SK-N-SH (cell line): ENCODE measurements at regions not wholly inside any gene's neighbourhood (a gene's known extent, or its start where the extent isn't known, plus 50 kb on each side); places are given as distances from the start of the nearest gene placed in this dataset.

Experiments used
- CTCF ChIA-PET: fragments of 300-600, 350-600 bp; formaldehyde crosslinking; extraction: SDS; loops from one replicate; lab custom pipeline; 2021; lab: Yijun Ruan, JAX
- POLR2A ChIA-PET: fragments of 350-600 bp; sonication (Branson Sonifier 250); formaldehyde crosslinking; extraction: SDS; loops from one replicate; lab custom pipeline; 2020; ENCODE audit warnings: antibody characterized with exemption, inconsistent platforms; lab: Yijun Ruan, JAX
- DNase-seq: peaks from one replicate; pipeline ENCODE4 v3.0.0; 2012
- H2AFZ ChIP-seq: fragments of 200-600 bp; sonication (generic); 2 replicates; pipeline ENCODE4 v1.8.1; 2016; ENCODE audit warnings: antibody characterized with exemption, mild to moderate bottlenecking, low read depth
- H3F3A ChIP-seq: fragments of 200-600 bp; sonication (generic); replicated peaks from 2 replicates; pipeline ENCODE3; 2016; ENCODE audit warnings: antibody characterized with exemption, mild to moderate bottlenecking; ENCODE audit not compliant: insufficient read depth
- H3K27ac ChIP-seq, 2 experiments: fragments of 200-500 bp in 1 of 2; fragments of 200-600 bp in 1 of 2; sonication (Bioruptor generic) in 1 of 2; sonication (generic), shearing (Covaris generic) in 1 of 2; 2 replicates each; pipeline versions ENCODE4 v1.5.1 to v1.6.1; 2014 to 2016; ENCODE audit warnings: low read depth in 2 of 2, inconsistent platforms in 1 of 2, low read length in 1 of 2, mild to moderate bottlenecking in 1 of 2, mixed read lengths in 1 of 2
- H3K27me3 ChIP-seq: fragments of 200-600 bp; sonication (generic), shearing (Covaris generic); 2 replicates; pipeline ENCODE4 v1.6.1; 2016; ENCODE audit warnings: mixed run types; ENCODE audit not compliant: insufficient read depth
- H3K36me3 ChIP-seq, 2 experiments: fragments of 200-500 bp in 1 of 2; fragments of 200-600 bp in 1 of 2; sonication (Bioruptor generic) in 1 of 2; sonication (generic) in 1 of 2; replicated peaks in 1 of 2; 2 replicates each; pipeline versions ENCODE3 to v1.5.1; 2014 to 2016; ENCODE audit warnings: low read length in 1 of 2, mild to moderate bottlenecking in 1 of 2; ENCODE audit not compliant: insufficient read depth in 2 of 2, control insufficient read depth in 1 of 2
- H3K4me1 ChIP-seq, 2 experiments: fragments of 200-500 bp in 1 of 2; fragments of 200-600 bp in 1 of 2; sonication (Bioruptor generic) in 1 of 2; sonication (generic), shearing (Covaris generic) in 1 of 2; 2 replicates each; pipeline versions ENCODE4 v1.5.1 to v1.6.1; 2014 to 2016; ENCODE audit warnings: low read depth in 1 of 2, low read length in 1 of 2, mixed run types in 1 of 2; ENCODE audit not compliant: insufficient read depth in 2 of 2, control insufficient read depth in 1 of 2
- H3K4me2 ChIP-seq: fragments of 200-600 bp; sonication (generic), shearing (Covaris generic); 2 replicates; pipeline ENCODE4 v1.6.1; 2017; ENCODE audit warnings: mixed run types
- H3K4me3 ChIP-seq, 2 experiments: fragments of 200-500 bp in 1 of 2; fragments of 200-600 bp in 1 of 2; sonication (Bioruptor generic) in 1 of 2; sonication (generic), shearing (Covaris generic) in 1 of 2; 2 replicates each; pipeline versions ENCODE4 v1.5.1 to v1.8.1; 2014 to 2016; ENCODE audit warnings: low read depth in 2 of 2, inconsistent platforms in 1 of 2, low read length in 1 of 2, mild to moderate bottlenecking in 1 of 2, mixed read lengths in 1 of 2, moderate library complexity in 1 of 2
- H3K79me2 ChIP-seq: fragments of 200-600 bp; sonication (generic); 2 replicates; pipeline ENCODE4 v1.8.1; 2017; ENCODE audit warnings: mild to moderate bottlenecking; ENCODE audit not compliant: insufficient read depth
- H3K9ac ChIP-seq: fragments of 200-600 bp; sonication (generic); 2 replicates; pipeline ENCODE4 v1.6.1; 2017; ENCODE audit warnings: mixed run types
- H3K9me2 ChIP-seq: fragments of 200-600 bp; sonication (generic); 2 replicates; pipeline ENCODE4 v1.6.1; 2017; ENCODE audit warnings: mixed run types
- H3K9me3 ChIP-seq: fragments of 200-600 bp; sonication (generic); 2 replicates; pipeline ENCODE4 v1.6.1; 2017; ENCODE audit warnings: mixed run types, mild to moderate bottlenecking, moderate library complexity
- H4K20me1 ChIP-seq: fragments of 200-600 bp; sonication (generic); 2 replicates; pipeline ENCODE4 v1.6.1; 2017; ENCODE audit warnings: mild to moderate bottlenecking, mixed run types; ENCODE audit not compliant: insufficient read depth
- CHD2 ChIP-seq: fragments of 150-350 bp; IDR thresholded peaks from 2 replicates; pipeline ENCODE4 v1.6.1; 2018; ENCODE audit warnings: low read length; ENCODE audit not compliant: partially characterized antibody
- ELF1 ChIP-seq: IDR thresholded peaks from 2 replicates; pipeline ENCODE4 v1.4.0; 2012
- EP300 ChIP-seq, 2 experiments: IDR thresholded peaks; 2 replicates each; pipeline versions ENCODE4 v1.4.0 to v1.6.1; 2012; ENCODE audit warnings: borderline replicate concordance in 1 of 2, low read depth in 1 of 2, low read length in 1 of 2
- FOSL2 ChIP-seq: IDR thresholded peaks from 2 replicates; pipeline ENCODE4 v1.4.0; 2012; ENCODE audit warnings: low read depth, mild to moderate bottlenecking, moderate library complexity, borderline replicate concordance
- GABPA ChIP-seq: IDR thresholded peaks from 2 replicates; pipeline ENCODE4 v1.4.0; 2012; ENCODE audit warnings: low read depth, mild to moderate bottlenecking
- GATA2 ChIP-seq: sonication (generic); formaldehyde crosslinking; IDR thresholded peaks from 2 replicates; pipeline ENCODE4 v1.5.0; 2020; ENCODE audit warnings: mild to moderate bottlenecking, missing genetic modification reagents
- NFIC ChIP-seq: IDR thresholded peaks from 2 replicates; pipeline ENCODE4 v1.4.0; 2012; ENCODE audit warnings: borderline replicate concordance
- POLR2AphosphoS5 ChIP-seq: IDR thresholded peaks from 2 replicates; pipeline ENCODE4 v1.6.1; 2012; ENCODE audit warnings: low read depth, low read length
- RAD21 ChIP-seq: IDR thresholded peaks from 2 replicates; pipeline ENCODE4 v1.6.1; 2012; ENCODE audit warnings: mild to moderate bottlenecking, low read length
- RFX5 ChIP-seq: IDR thresholded peaks from 2 replicates; pipeline ENCODE4 v1.6.1; 2012; ENCODE audit warnings: mild to moderate bottlenecking, improper control_type of control experiment, low read length
- RXRA ChIP-seq: IDR thresholded peaks from 2 replicates; pipeline ENCODE4 v1.4.0; 2012; ENCODE audit warnings: low read depth, mild to moderate bottlenecking, borderline replicate concordance
- SMC3 ChIP-seq: IDR thresholded peaks from 2 replicates; pipeline ENCODE4 v1.6.1; 2012; ENCODE audit warnings: low read depth, low read length, improper control_type of control experiment
- TAF1 ChIP-seq: IDR thresholded peaks from 2 replicates; pipeline ENCODE4 v1.6.1; 2012; ENCODE audit warnings: low read depth, mild to moderate bottlenecking, low read length, moderate library complexity, borderline replicate concordance
- TEAD4 ChIP-seq: IDR thresholded peaks from 2 replicates; pipeline ENCODE4 v1.4.0; 2012; ENCODE audit warnings: mild to moderate bottlenecking, borderline replicate concordance; ENCODE audit not compliant: insufficient read depth
- WGBS: methylation state at CpG from one replicate; pipeline ENCODE4 v1.1.6; 2017; ENCODE audit warnings: low lambda C conversion rate; 5-methylcytosine and 5-hydroxymethylcytosine counted together
- TF ChIP-seq, protein P1 (sequence below): IDR thresholded peaks from 2 replicates; pipeline ENCODE4 v1.4.0; 2012; ENCODE audit warnings: low read depth, borderline replicate concordance
- TF ChIP-seq, protein P2 (sequence below): fragments of 200-600 bp; sonication (generic); IDR thresholded peaks from 2 replicates; pipeline ENCODE4 v1.6.1; 2017; ENCODE audit warnings: antibody characterized with exemption, mild to moderate bottlenecking, moderate library complexity
- TF ChIP-seq, protein P3 (sequence below): IDR thresholded peaks from 2 replicates; pipeline ENCODE4 v1.4.0; 2012; ENCODE audit warnings: low read depth

DNA sequence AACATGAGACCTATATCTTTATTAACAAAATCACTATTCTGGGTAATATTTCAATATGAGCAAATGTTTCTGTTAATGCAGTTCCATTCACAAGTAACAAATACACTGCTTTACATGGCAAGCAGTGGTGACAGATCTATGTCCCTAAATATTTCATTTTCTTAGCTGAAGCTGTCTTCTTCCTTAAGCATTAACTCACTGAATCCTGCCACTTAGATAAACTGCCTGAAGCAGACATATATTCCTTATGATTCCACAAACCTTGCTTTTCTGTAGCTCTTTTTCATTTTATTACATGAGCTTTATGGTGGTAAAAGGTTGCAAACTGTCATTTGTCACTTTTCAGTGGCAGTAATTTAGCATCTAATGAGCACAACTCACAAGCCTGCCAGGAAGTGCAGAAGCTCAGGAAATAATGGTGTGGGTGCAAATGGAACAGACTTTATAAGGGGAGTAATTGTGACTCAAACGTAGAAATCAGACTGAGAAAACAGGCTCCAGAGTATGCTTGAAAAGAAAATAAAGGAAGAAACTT, 217.2 kb downstream of the XPNPEP1 start (continued):
- TF ChIP-seq, protein P1, sequence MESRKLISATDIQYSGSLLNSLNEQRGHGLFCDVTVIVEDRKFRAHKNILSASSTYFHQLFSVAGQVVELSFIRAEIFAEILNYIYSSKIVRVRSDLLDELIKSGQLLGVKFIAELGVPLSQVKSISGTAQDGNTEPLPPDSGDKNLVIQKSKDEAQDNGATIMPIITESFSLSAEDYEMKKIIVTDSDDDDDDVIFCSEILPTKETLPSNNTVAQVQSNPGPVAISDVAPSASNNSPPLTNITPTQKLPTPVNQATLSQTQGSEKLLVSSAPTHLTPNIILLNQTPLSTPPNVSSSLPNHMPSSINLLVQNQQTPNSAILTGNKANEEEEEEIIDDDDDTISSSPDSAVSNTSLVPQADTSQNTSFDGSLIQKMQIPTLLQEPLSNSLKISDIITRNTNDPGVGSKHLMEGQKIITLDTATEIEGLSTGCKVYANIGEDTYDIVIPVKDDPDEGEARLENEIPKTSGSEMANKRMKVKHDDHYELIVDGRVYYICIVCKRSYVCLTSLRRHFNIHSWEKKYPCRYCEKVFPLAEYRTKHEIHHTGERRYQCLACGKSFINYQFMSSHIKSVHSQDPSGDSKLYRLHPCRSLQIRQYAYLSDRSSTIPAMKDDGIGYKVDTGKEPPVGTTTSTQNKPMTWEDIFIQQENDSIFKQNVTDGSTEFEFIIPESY, result no peak
- TF ChIP-seq, protein P2, sequence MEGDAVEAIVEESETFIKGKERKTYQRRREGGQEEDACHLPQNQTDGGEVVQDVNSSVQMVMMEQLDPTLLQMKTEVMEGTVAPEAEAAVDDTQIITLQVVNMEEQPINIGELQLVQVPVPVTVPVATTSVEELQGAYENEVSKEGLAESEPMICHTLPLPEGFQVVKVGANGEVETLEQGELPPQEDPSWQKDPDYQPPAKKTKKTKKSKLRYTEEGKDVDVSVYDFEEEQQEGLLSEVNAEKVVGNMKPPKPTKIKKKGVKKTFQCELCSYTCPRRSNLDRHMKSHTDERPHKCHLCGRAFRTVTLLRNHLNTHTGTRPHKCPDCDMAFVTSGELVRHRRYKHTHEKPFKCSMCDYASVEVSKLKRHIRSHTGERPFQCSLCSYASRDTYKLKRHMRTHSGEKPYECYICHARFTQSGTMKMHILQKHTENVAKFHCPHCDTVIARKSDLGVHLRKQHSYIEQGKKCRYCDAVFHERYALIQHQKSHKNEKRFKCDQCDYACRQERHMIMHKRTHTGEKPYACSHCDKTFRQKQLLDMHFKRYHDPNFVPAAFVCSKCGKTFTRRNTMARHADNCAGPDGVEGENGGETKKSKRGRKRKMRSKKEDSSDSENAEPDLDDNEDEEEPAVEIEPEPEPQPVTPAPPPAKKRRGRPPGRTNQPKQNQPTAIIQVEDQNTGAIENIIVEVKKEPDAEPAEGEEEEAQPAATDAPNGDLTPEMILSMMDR, result no peak
- TF ChIP-seq NFIC, result no peak
- no peak for TF ChIP-seq TAF1
- TF ChIP-seq ELF1, result no peak
- no peak for TF ChIP-seq RAD21
- TF ChIP-seq SMC3, result no peak
- TF ChIP-seq RXRA, result no peak
- TF ChIP-seq GATA2 (CRISPR knock-in tag), result no peak
- TF ChIP-seq, all 33 proteins: peak for 0

DNA sequence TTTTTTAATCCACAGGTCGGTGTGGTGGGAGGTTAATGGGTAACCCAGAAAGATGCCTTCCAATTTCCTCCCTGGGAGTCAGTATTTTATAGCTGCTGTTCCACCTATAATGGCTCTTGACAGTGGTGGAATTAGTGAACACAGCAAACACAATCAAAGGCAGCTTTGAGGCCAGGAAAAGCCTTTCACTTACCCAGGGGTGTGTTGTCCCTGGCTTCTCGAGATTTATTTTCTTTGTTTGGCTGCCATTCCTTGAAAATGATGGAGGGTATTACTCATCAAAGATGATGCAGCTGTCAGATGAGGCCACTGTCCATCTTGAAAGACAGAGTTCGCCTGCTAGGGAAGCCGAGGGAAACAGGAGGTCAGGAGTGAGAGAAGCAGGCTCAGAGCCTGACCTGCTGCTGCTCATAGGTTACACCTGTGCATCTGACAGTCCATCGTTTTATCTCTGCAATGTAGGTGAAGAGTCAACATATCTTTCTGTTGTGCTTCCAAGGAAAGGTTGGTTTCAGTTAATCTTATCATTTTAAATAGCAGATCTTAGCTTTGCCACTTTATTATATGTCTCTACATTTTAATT, 221.6 kb downstream of the XPNPEP1 start:
- no peaks in the 10 kb centered on the region for H3K27me3 ChIP-seq
- WGBS, result 6% methylated on average over 5 of the region's 5 CpGs
- H3K36me3 ChIP-seq, result no peaks in the 10 kb centered on the region
- H3K27ac ChIP-seq, result no peak overlapping the region
- no peak for DNase-seq
- no peaks in the 10 kb centered on the region for H3K9me2 ChIP-seq
- H3K4me3 ChIP-seq, result no peak overlapping the region
- no peaks in the 10 kb centered on the region for H3K79me2 ChIP-seq
- TF ChIP-seq GABPA, result no peak
- TF ChIP-seq EP300 (IDR thresholded peaks at IDR 0.05; ENCODE audit: borderline replicate concordance in 1 of 2, low read depth in 1 of 2, low read length in 1 of 2), result no peak
- no peak for TF ChIP-seq RAD21
- TF ChIP-seq GATA2 (CRISPR knock-in tag), result no peak
- TF ChIP-seq, protein P2, result no peak
- TF ChIP-seq, protein P1, result no peak
- TF ChIP-seq CHD2, result no peak
- no peak for TF ChIP-seq FOSL2
- TF ChIP-seq RFX5, result no peak
- no peak for TF ChIP-seq TEAD4
- TF ChIP-seq NFIC, result no peak
- TF ChIP-seq POLR2AphosphoS5, result no peak
- TF ChIP-seq, protein P3, sequence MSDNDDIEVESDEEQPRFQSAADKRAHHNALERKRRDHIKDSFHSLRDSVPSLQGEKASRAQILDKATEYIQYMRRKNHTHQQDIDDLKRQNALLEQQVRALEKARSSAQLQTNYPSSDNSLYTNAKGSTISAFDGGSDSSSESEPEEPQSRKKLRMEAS, result no peak
- ChIA-PET POLR2A (no interaction called here), CTCF (interaction anchor here (1.5 kb wide), 1 partner anchor 9 kb away, joined by 3 read pairs; no protein-coding TSS in a partner anchor)
- H3K9ac ChIP-seq, result no peak overlapping the region
- H3K4me1 ChIP-seq, result no peaks in the 10 kb centered on the region
- no peaks in the 10 kb centered on the region for H3F3A ChIP-seq
- no peaks in the 10 kb centered on the region for H3K9me3 ChIP-seq
- no peak overlapping the region for H3K4me2 ChIP-seq
- H2AFZ ChIP-seq, result no peak overlapping the region
- H4K20me1 ChIP-seq, result no peaks in the 10 kb centered on the region
